Neural cell (in vitro differentiated cells): ENCODE measurements at regions not wholly inside any gene's neighbourhood (a gene's known extent, or its start where the extent isn't known, plus 50 kb on each side); places are given as distances from the start of the nearest gene placed in this dataset.

ENCODE experiments used
- H2AFZ ChIP-seq: fragments of 200-600, 300-800 bp; sonication (generic), shearing (Covaris generic); 2 replicates; pipeline ENCODE4 v1.6.0; 2014; ENCODE audit warnings: low read depth, mild to moderate bottlenecking, antibody characterized with exemption, low read length, moderate library complexity
- H3F3A ChIP-seq: fragments of 200-600 bp; shearing (Covaris generic); 2 replicates; pipeline ENCODE4 v1.6.1; 2016; ENCODE audit warnings: mild to moderate bottlenecking, moderate library complexity, mixed read lengths, antibody characterized with exemption, low read length; ENCODE audit not compliant: insufficient read depth, poor library complexity, severe bottlenecking
- H3K27ac ChIP-seq: fragments of 200-600, 300-800 bp; sonication (generic), shearing (Covaris generic); 2 replicates; pipeline ENCODE4 v1.5.1; 2014; ENCODE audit warnings: mild to moderate bottlenecking, low read length, moderate library complexity
- H3K27me3 ChIP-seq: fragments of 300-800, 200-600 bp; sonication (generic), shearing (Covaris generic); 2 replicates; pipeline ENCODE4 v1.6.0; 2014; ENCODE audit warnings: mild to moderate bottlenecking, low read depth, low read length, moderate library complexity; ENCODE audit not compliant: insufficient read depth
- H3K36me3 ChIP-seq: fragments of 300-800, 200-600 bp; sonication (generic), shearing (Covaris generic); 2 replicates; pipeline ENCODE4 v1.5.1; 2014; ENCODE audit warnings: mild to moderate bottlenecking, antibody characterized with exemption, low read length, moderate library complexity; ENCODE audit not compliant: insufficient read depth
- H3K4me2 ChIP-seq: fragments of 300-800, 200-600 bp; sonication (generic), shearing (Covaris generic); 2 replicates; pipeline ENCODE4 v1.6.0; 2014; ENCODE audit warnings: mild to moderate bottlenecking, low read length
- H3K4me3 ChIP-seq: fragments of 300-800, 200-600 bp; sonication (generic), shearing (Covaris generic); 2 replicates; pipeline ENCODE4 v1.5.1; 2014; ENCODE audit warnings: mild to moderate bottlenecking, low read length, moderate library complexity
- H3K79me2 ChIP-seq: fragments of 200-600 bp; shearing (Covaris generic); replicated peaks from 2 replicates; pipeline ENCODE4 v1.6.0; 2014; ENCODE audit warnings: mild to moderate bottlenecking, low read length, moderate library complexity; ENCODE audit not compliant: insufficient read depth
- H3K9ac ChIP-seq: fragments of 300-800, 200-600 bp; sonication (generic), shearing (Covaris generic); 2 replicates; pipeline ENCODE4 v1.6.1; 2016; ENCODE audit warnings: mild to moderate bottlenecking, low read length, mixed read lengths
- H3K9me2 ChIP-seq: fragments of 200-600 bp; shearing (Covaris generic); 2 replicates; pipeline ENCODE4 v1.6.1; 2016; ENCODE audit warnings: mild to moderate bottlenecking, low read length, mixed read lengths; ENCODE audit not compliant: insufficient read depth
- H3K9me3 ChIP-seq: fragments of 200-600, 300-800 bp; sonication (generic), shearing (Covaris generic); 2 replicates; pipeline ENCODE4 v1.6.1; 2016; ENCODE audit warnings: mild to moderate bottlenecking, mixed run types, low read length, moderate library complexity, mixed read lengths
- H4K20me1 ChIP-seq: fragments of 200-600 bp; shearing (Covaris generic); 2 replicates; pipeline ENCODE4 v1.6.1; 2016; ENCODE audit warnings: mild to moderate bottlenecking, mixed run types; ENCODE audit not compliant: insufficient read depth
- CTCF ChIP-seq: fragments of 450-650 bp; IDR thresholded peaks from 2 replicates; pipeline ENCODE4 v1.5.1; 2014; ENCODE audit warnings: antibody characterized with exemption, mild to moderate bottlenecking, moderate library complexity; ENCODE audit not compliant: poor library complexity, severe bottlenecking
- EP300 ChIP-seq: fragments of 450-650 bp; conservative IDR thresholded peaks from 2 replicates; pipeline ENCODE4 v1.6.1; 2014; ENCODE audit warnings: antibody characterized with exemption, mild to moderate bottlenecking, moderate library complexity; ENCODE audit not compliant: poor library complexity, severe bottlenecking
- EZH2 ChIP-seq: fragments of 200-600, 300-800 bp; shearing (Covaris generic), sonication (generic); IDR thresholded peaks from 2 replicates; pipeline ENCODE4 v1.6.1; 2014; ENCODE audit warnings: antibody characterized with exemption, low read length, borderline replicate concordance, mild to moderate bottlenecking; ENCODE audit not compliant: insufficient read depth, poor library complexity, severe bottlenecking
- MXI1 ChIP-seq: fragments of 450-650 bp; conservative IDR thresholded peaks from 2 replicates; pipeline ENCODE4 v1.6.1; 2014; ENCODE audit warnings: antibody characterized with exemption, mild to moderate bottlenecking; ENCODE audit not compliant: poor library complexity, severe bottlenecking
- POLR2AphosphoS5 ChIP-seq: IDR thresholded peaks from 2 replicates; pipeline ENCODE4 v1.6.1; 2012
- RAD21 ChIP-seq: fragments of 450-650 bp; conservative IDR thresholded peaks from 2 replicates; pipeline ENCODE4 v1.6.1; 2014; ENCODE audit warnings: antibody characterized with exemption, mild to moderate bottlenecking, moderate library complexity
- REST ChIP-seq: IDR thresholded peaks from 2 replicates; pipeline ENCODE4 v1.6.1; 2012; ENCODE audit warnings: borderline replicate concordance
- SMC3 ChIP-seq: fragments of 450-650 bp; conservative IDR thresholded peaks from 2 replicates; pipeline ENCODE4 v1.6.1; 2014; ENCODE audit warnings: antibody characterized with exemption, mild to moderate bottlenecking, moderate library complexity; ENCODE audit not compliant: poor library complexity
- TAF1 ChIP-seq: IDR thresholded peaks from 2 replicates; pipeline ENCODE4 v1.6.1; 2012; ENCODE audit warnings: low read depth

GRCh38 chrX:140912606-140913005 is 89.8 kb upstream of the SPANXB1 start:
- no peaks in the 10 kb centered on the region for H3K36me3 ChIP-seq
- H3K27me3 ChIP-seq, result no peaks in the 10 kb centered on the region
- no peak overlapping the region for H3K4me3 ChIP-seq
- H3K79me2 ChIP-seq, result no peaks in the 10 kb centered on the region
- no peak overlapping the region for H2AFZ ChIP-seq
- no peaks in the 10 kb centered on the region for H4K20me1 ChIP-seq
- no peak overlapping the region for H3K27ac ChIP-seq
- no peaks in the 10 kb centered on the region for H3K9me2 ChIP-seq
- TF ChIP-seq EZH2, result no peak
- TF ChIP-seq MXI1, result no peak
- no peak for TF ChIP-seq CTCF
- no peak for TF ChIP-seq SMC3
- no peak for TF ChIP-seq RAD21
- TF ChIP-seq EP300, result no peak
- TF ChIP-seq REST, result no peak
- TF ChIP-seq POLR2AphosphoS5, result no peak
- no peak for TF ChIP-seq TAF1
- no peaks in the 10 kb centered on the region for H3K9me3 ChIP-seq
- H3F3A ChIP-seq, result no peaks in the 10 kb centered on the region
- H3K9ac ChIP-seq, result no peak overlapping the region
- no peak overlapping the region for H3K4me2 ChIP-seq

GRCh38 chrX:140913802-140914501 is 88.4 kb upstream of the SPANXB1 start:
- Histone ChIP-seq H3K79me2 (no peaks in the 10 kb centered on the region), H2AFZ (no peak overlapping the region), H3F3A (no peaks in the 10 kb centered on the region), H3K27me3 (no peaks in the 10 kb centered on the region), H3K4me2 (no peak overlapping the region), H3K27ac (no peak overlapping the region), H3K9me2 (no peaks in the 10 kb centered on the region), H3K36me3 (no peaks in the 10 kb centered on the region), H3K9me3 (no peaks in the 10 kb centered on the region), H4K20me1 (no peaks in the 10 kb centered on the region), H3K9ac (no peak overlapping the region), H3K4me3 (no peak overlapping the region)
- no peak for TF ChIP-seq POLR2AphosphoS5
- no peak for TF ChIP-seq REST
- no peak for TF ChIP-seq EP300
- no peak for TF ChIP-seq TAF1
- TF ChIP-seq RAD21, result no peak
- TF ChIP-seq EZH2, result no peak
- no peak for TF ChIP-seq CTCF
- TF ChIP-seq SMC3, result no peak
- TF ChIP-seq MXI1, result no peak
